HG03135 (cell line): ENCODE measurements at regions not wholly inside any gene's neighbourhood (a gene's known extent, or its start where the extent isn't known, plus 50 kb on each side); places are given as distances from the start of the nearest gene placed in this dataset.
"Not testable (repeated sequence)": the region's sequence is repeated elsewhere in the genome, so short reads cannot be mapped to it uniquely, and the experiment has no call there.

Experiments used
- ATAC-seq: cut with Tn5 transposase; IDR thresholded peaks from one replicate; pipeline ENCODE4 v1.9.1; 2021; ENCODE audit warnings: mild to moderate bottlenecking, moderate library complexity; ENCODE audit not compliant: unreplicated experiment

GRCh38 chr5:69000949-69001348 is 92.9 kb upstream of the SLC30A5 start:
- no peak for ATAC-seq

GRCh38 chr5:69001627-69002026 is 92.2 kb upstream of the SLC30A5 start:
- ATAC-seq: no peak

GRCh38 chr5:69004127-69004526 is 89.7 kb upstream of the SLC30A5 start:
- ATAC-seq: no peak

- no peak for ATAC-seq
Observed at GRCh38 chr5:69004676-69005075, 89.1 kb upstream of the SLC30A5 start.

- ATAC-seq: no peak
Observed at GRCh38 chr5:69006030-69006429, 87.8 kb upstream of the SLC30A5 start.

GRCh38 chr5:69007163-69007562 is 86.7 kb upstream of the SLC30A5 start:
- no peak for ATAC-seq

GRCh38 chr5:69007726-69008368 is 86.0 kb upstream of the SLC30A5 start:
- ATAC-seq: peak; percentile 87

- ATAC-seq: no peak
Observed at GRCh38 chr5:69010476-69010875, 83.3 kb upstream of the SLC30A5 start.

- ATAC-seq: no peak
Observed at GRCh38 chr5:69011910-69012309, 81.9 kb upstream of the SLC30A5 start.

GRCh38 chr5:69013481-69013880 is 80.3 kb upstream of the SLC30A5 start:
- ATAC-seq: no peak

GRCh38 chr5:69014007-69014406 is 79.8 kb upstream of the SLC30A5 start:
- not testable (repeated sequence) for ATAC-seq

GRCh38 chr5:69019668-69020375 is 74.0 kb upstream of the SLC30A5 start:
- no peak for ATAC-seq

- ATAC-seq: no peak
Observed at GRCh38 chr5:69024241-69024651, 69.6 kb upstream of the SLC30A5 start.

GRCh38 chr5:69029292-69029691 is 64.5 kb upstream of the SLC30A5 start:
- ATAC-seq: no peak

- ATAC-seq: no peak
Observed at GRCh38 chr5:69030358-69031062, 63.3 kb upstream of the SLC30A5 start.

GRCh38 chr5:69032009-69032408 is 61.8 kb upstream of the SLC30A5 start:
- ATAC-seq: no peak

- no peak for ATAC-seq
Observed at GRCh38 chr5:69033690-69034089, 60.1 kb upstream of the SLC30A5 start.

GRCh38 chr5:69034898-69035297 is 58.9 kb upstream of the SLC30A5 start:
- ATAC-seq: no peak

GRCh38 chr5:69035665-69036064 is 58.1 kb upstream of the SLC30A5 start:
- no peak for ATAC-seq

GRCh38 chr5:69038539-69038938 is 55.3 kb upstream of the SLC30A5 start:
- no peak for ATAC-seq

GRCh38 chr5:69039829-69040228 is 54.0 kb upstream of the SLC30A5 start:
- ATAC-seq: no peak

- ATAC-seq: peak; percentile 28
Observed at GRCh38 chr5:69042500-69042899, 51.3 kb upstream of the SLC30A5 start.
